NCI-H524 treated with DMSO at 0.1 percent for 48 hours (cell line): ENCODE measurements at regions not wholly inside any gene's neighbourhood (a gene's known extent, or its start where the extent isn't known, plus 50 kb on each side); places are given as distances from the start of the nearest gene placed in this dataset.

ENCODE experiments used
- DNase-seq: peaks from one replicate; lab custom pipeline; 2025; lab: John Stamatoyannopoulos, UW

DNA sequence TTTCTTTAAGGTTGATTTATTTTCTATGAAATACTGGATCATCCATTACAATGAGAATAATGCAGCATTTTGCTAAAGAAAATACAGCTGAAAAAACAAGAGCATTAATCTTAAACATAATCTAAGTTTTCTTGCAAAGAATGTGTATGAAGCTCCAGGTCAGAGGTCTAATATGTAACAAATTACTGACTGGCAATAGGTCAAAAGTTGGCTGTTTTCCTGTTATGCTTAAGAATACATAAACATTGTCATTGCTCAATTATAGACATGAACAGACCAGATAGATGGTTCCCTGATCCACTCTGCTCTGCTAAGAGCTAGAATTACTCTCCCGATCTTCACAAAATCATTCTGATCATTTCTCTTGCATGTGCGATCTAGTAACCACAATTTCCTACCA, 718.6 kb downstream of the PDHA2 start:
- no peak for DNase-seq

DNA sequence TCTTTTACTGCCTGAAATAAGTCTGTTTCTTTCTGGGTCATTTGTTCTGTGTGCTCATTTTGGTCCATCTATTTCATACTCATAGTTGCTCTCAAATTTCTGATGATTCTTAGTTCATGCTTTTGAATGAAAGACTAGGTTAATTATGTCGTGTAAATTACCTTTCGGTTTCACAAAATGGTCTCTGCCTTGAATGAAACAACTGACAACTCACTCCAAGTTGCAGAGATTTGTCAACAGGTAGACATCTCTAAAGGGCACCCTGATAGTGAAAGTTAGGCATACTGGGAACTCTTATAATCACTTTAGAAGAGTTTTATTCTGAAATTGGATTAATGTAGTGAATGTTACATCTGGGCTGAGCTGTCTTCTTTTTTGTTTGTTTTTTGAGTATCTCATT, 726.9 kb downstream of the PDHA2 start:
- DNase-seq, result no peak

DNA sequence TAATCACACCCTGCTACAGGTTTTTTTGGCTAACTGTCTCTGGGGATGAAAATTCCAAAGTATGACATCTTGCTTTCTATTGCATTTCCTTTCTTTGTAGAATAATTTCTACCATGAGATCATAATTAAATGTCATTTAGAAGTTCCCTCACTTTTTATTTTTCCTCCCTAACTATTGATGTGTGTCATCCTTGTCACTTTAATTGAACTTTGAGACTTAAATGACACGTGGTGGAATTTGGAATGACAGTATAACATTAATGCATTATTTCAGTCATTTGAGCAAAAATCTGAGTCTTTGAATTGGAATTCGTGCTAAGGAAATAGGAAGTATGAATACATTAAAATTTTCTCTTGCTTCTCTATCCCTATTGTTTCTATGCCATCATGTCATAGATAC, 745.4 kb downstream of the PDHA2 start:
- DNase-seq, result no peak

DNA sequence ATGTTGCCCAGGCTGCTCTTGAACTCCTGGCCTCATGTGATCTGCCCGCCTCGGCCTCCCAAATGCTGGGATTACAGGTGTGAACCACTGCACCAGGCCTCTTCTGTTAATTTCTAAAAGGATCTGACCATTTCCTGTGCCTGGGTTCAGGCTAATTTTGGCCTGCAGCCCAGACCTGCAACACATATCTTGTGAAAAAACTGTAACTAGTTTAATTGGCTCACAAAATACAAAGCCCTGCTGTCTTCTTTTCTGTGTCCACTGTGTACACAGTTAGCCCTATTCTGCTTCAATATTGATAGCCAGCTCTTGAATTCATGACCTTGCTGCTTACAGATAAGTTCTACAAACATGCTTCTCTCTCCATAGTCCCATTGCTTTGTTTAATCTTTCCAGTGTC, 753.5 kb downstream of the PDHA2 start:
- no peak for DNase-seq

DNA sequence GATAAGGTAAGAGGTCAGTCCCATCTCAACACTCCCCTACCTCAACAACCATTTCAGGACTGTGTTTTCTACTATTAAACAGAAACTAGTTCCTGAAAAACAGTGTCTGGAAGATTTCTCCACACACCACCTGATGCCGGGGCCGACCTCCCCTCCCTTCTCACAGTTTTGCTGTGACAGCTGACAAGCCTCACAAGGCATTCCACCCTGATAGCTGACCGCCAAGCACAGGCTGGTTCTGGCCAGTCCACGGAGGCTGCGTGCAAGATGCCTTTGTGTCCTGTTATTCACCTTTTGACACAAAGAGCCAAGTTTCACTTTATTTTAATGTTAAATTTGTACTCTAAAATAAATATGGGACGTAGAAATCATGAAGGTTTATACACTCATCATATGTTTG, 758.6 kb downstream of the PDHA2 start:
- no peak for DNase-seq

DNA sequence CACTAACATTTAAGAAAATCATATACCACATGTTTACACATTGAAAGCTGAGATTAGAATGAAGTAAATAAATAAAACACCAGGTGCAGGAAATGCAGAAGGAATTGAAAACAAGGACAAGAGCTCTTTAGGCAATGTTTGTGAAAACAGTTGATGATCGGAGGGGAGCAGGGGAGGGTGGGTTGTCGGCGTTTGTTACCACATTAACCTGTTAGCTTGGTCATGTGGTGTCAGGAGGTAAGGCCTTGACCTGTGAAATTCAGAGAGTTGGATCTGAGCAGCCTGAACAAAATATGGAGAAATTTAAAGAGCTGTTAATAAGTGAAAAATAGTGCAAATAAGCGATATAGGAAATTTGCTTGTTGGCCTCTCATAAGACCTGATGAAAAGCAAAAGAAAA, 759.9 kb downstream of the PDHA2 start:
- no peak for DNase-seq

DNA sequence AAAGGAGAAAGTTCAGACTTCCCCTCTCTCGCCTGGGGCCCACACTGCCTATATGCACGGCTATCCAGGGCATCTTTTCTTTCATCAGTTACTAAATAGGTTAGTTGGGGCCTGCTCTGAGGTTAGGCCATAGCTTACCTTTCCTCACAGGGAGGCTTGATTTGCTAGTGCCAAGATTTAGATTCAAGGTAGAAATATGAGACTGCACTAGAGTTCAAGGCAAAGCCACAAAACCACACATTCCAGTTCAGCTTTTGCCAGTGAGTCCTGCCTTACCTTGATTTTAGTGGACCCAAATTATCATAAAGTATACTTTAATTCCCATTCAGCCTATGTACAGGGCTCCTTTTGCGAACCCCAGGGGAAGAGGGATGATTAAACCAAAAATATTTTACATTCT, 762.8 kb downstream of the PDHA2 start:
- DNase-seq, result no peak

DNA sequence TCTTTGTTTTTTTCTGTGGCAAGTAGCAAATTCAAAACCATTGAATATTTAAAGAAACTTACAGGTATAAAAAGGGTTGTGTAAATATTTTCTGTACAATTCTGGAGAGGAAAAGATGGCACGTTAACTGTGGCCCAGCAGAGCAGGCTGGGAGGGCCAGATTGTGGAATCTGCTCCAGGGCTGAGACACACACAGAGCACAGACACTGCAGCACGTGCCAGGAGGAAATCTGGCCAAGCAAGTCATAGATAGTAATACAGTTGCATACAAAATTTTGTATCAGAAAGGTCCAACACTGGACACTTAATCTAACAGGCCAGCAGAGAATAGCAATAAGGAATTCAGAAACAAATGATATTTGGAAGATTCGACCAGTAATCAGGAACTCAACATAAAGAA, 763.7 kb downstream of the PDHA2 start:
- DNase-seq, result no peak

DNA sequence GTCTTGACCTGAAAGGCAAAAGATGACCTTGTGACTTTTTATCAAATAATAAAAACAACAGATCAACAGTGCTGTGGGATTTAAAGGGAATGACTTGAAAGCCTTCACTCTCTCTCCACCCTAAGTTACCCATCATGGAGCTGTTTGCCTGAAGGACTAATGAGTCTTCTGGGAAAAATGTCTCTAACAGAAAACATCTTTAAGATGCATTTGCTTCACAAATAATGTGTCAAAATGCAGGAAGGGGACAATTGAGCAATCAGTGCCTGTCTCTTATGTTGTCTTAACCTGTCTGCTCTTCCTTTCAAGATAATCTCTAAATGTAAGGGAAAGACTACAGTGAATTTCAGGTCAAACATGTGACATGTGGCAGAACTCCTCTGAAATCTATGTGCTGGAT, 766.6 kb downstream of the PDHA2 start:
- no peak for DNase-seq

DNA sequence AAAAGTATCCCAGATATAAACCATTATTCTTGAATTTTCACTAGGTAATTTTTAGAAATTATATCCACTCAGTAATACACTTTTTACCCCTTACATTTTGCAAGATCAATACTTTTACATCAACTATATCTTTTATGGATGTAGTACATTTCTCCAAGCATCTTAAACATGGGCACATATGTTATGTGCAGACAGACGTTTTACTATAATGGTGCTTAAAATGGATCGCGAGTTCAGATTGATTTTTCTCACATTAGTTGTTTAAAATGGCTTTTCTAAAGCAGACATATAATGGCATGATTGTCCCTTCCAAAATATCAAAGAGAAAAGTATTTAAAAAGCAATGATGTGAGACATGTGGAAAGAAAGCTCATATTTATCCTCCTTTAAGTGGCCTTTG, 786.1 kb downstream of the PDHA2 start:
- DNase-seq, result no peak

DNA sequence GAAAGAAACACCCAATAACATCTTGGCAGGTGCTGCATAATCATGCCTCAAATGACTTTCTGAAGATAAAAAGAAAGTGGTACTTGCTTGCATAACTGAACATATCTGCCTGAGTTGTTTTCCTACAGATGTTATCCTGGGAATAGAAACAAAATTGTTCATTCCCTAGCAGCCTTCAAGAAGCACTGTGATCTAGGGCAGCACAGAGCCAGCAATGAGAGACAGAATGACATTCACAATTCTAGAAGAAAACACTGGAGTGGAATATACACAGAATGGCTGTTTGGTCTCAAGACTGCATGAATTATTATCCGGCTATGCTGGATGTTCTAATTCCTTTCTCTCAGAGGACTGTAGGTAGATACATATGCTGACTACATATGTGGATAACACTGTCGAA, 790.9 kb downstream of the PDHA2 start:
- no peak for DNase-seq

DNA sequence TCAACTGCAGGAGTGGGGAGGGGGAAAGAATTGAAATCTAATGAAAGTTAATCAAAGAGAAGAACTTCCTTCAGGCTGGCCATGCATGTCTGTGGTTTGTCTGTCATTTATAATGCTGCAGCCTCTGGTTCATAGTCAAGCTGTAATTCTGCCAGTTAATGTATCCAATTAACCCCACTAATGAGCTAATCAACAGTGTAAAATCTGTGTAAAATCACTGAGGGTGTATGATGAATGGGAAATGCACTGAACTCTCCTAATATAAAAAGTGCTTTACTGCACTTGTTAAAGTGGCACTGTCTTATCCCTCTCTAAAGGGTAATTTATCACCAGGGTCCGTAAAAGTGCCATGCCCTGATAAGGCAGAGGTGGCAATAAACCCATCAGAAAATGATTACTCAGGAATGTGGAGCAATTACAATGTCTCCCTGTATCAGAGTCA, 798.1 kb downstream of the PDHA2 start:
- DNase-seq, result no peak

DNA sequence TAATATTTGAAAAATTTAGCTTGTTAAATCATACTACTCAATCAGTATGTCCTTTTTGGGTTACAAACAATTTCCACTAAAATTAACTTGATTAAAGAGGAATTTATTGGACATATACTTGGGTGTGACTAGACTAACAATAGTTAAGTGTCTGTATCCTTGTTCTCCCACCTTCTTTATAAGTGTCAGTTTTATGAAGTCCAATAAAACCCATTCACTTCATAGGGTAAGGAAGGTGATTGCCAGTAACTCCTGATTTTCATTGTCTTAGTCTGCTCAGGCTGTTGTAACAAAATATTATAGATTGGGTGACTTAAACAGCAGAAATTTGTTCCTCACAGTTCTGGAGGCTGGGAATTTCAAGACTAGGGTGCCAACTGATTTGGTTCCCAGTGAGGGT, 800.0 kb downstream of the PDHA2 start:
- DNase-seq, result no peak

DNA sequence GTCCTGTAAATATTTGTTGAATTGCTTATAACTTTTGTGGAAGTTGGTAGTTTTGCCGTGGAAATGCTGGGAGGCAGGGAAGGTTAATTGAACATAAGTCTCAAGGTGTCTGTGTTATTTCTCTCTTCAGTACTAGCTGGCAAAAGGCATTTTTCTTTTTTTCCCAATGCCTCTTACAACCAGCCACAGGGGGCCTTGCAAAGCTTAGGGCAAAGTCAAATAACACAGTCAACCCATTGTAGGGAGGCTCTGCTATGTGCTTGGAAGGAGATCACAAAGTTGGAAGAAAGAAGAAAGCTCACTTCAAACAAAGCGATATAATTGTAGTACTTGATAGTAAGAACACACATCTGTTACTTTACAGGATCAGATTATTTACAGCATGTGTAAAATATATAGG, 802.6 kb downstream of the PDHA2 start:
- DNase-seq, result no peak

DNA sequence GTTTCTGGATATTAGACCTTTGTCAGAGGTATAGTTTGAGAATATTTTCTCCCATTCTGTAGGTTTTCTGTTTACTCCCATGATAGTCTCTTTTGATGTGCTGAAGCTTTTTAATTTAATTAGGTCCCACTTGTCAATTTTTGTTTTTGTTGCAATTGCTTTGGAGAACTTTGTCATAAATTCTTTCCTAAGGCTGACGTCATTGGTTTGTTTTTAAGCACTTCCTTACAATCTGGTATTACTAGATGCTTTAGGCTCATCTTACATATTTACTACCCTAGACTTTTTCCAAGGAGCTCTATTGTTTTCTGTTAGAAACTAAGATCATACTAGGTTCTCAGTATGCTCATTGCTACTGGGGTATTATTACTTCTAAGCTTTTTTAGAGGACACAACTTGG, 806.3 kb downstream of the PDHA2 start:
- DNase-seq, result no peak

DNA sequence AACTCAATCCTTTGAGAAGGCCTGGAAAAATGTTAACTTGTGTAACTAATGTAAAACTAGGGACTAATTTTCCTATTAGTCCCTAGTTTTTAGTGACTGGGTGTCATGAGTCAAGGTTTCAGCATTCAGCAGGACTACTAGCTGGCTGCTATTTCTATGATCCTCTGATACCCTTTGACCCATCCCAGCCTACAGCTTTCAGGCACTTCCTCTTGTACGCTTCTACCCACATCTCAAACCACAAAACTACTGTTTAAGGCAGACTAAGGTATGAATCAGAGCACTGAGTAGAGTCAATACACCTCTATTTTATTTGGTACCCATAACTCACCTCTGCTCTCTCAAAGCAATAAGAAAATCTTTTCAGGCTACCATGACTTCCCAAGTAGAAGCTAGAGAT, 809.6 kb downstream of the PDHA2 start:
- no peak for DNase-seq

DNA sequence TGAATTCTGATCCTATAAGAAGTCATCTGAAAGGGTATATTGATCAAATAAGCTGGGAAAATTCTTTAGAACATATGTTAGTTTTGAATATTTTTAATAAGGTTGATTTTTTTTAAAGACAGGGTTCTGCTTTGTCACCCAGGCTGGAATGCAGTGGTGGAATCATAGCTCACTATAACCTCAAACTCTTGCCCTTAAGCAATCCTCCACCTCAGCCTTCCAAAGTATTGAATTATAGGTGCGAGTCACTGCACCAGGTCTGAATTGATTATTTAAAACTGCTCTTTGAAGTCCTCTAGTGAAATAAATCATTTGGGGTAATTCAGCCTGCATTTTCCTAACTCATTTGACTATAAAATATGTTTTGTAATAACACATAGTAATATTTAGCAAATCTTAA, 812.3 kb downstream of the PDHA2 start:
- DNase-seq, result no peak

DNA sequence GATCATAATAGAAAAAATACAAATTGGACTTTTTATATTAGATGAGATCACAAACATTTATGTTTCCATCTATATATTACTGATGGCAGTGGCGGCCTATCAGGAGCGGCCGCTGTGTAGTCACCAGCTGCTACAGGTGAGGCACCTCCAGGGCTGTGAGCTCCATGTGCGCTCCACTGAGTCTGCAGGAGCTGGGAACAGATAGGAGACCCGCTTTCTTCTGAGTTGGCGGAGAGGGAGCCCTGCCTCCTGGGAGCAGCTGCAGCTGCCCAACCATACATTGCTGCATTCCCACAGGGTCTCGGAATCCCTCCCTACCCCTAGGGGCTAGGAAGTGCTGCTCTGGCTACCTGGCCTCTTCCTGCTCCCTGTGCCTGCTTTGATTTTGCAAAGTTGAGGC, 812.9 kb downstream of the PDHA2 start:
- DNase-seq, result no peak

DNA sequence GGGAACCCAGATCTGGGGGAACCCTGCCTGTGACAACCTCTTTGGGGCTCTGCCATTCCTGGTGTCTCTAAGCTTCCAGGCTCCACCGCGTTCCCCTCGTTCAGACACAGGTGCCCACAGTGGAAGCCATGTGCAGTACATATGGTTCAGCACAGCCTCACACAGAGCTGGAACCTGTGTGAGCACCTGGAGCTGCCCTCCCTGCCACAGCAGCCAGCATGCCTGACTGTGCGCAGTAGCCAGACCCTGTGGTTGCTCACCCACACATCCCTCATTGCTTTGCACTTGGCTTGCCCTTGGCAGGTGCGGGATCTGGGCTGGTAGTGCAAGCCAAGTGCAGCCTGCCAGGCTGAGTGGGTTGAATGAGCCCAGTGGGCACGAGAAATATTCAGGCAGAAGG, 814.2 kb downstream of the PDHA2 start:
- DNase-seq, result no peak

DNA sequence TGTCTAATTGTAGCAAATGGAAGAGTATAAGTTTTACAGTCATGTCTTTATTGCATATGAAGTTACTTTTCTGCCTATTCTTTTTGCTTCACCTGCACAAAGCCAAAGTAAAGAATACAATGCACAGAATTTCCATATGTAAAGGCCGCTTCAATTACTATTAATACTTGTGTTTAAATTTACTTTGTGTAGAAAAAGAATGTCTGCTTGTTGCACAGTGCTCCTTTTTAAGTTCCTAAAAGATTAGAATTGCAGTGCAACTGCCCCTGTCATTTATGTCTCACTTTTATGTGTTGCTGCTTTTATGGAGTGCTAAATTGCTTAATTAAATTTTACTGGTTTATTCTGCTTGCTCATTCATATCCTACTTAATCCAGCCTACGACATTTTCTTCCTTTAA, 830.5 kb downstream of the PDHA2 start:
- no peak for DNase-seq

DNA sequence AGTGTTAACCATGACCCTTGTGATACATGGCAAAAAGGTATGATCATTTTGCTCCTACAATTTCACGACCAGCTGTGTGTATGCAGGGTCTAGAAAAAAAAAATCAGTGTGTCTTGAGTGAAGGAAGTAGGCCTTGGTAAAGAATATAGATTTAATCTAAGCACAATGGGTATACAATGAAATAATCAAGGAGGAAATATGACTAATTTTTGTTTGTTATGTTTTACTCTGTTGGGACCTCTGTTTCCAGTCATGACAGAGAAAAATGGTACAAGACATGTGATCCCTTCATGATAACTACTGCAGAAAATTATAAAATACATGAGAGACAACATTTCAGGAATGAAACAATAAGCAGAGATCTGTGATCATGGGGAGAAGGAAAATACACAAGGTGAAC, 835.5 kb downstream of the PDHA2 start:
- DNase-seq, result no peak

DNA sequence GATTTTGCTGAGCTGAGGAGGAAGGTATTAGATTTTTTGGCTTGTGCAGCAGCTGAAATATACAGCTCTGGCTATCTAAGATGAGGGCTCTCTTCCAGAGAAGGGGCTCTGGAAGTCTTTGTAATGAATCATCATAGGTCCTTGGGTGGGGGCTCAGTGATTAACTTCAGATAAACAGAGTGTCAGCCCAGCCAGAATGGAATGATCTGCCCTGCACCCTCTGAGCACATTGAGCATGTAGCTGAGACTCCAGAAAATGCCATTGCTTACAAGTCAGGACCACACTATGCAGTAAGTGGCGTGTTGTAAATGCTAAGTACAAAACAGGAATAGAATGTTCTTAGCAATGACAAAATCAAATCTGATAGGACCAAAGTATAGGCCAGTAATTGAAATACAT, 836.0 kb downstream of the PDHA2 start:
- no peak for DNase-seq

DNA sequence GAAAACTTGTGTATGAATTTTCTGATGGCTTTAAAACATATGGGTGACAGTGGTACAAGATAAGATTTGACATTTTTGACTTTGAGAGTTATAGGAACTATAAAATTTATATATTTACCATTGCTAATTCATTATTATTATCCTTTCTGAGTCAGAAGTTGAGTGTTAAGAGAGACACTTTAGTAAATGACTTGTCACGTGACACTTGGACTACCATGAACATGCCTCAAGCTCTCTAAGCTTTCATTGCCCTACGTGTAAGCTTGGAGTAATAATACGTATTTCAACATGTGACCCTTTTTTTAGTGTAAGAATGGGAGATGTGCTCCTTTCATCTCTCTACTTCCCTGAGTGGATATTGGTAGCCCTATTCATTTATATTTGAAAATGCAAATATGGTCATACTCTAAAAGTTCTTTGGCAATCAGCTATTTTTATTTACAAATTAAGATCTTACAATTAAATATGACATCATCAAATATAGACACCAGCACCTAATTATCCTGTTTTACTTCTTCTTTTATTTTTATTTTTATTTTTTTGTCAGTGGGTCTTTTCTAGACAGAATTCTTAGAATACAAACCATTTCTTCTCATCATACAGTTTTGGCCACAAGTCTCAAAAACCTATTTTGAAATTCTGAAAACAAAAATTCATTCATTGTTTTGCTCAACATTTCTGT, 837.0 kb downstream of the PDHA2 start:
- DNase-seq, result no peak

DNA sequence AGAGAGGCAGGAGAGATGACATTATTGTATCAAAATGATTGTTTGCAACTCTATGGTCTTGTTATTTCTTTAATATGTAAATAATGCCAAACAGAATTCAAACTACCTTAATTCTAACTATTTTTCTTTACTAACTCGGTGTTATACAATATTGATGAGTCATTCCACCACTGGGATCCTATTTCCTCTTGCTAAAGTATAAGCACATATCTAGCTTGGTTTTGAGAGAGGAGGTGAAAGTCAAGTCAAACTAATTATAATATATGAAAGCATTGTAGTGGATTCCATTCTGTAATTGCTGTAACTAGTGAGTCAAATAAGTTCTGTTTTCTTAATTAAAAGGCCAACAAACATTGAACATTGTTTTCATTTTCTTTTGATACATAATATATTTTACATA, 837.6 kb downstream of the PDHA2 start:
- no peak for DNase-seq

DNA sequence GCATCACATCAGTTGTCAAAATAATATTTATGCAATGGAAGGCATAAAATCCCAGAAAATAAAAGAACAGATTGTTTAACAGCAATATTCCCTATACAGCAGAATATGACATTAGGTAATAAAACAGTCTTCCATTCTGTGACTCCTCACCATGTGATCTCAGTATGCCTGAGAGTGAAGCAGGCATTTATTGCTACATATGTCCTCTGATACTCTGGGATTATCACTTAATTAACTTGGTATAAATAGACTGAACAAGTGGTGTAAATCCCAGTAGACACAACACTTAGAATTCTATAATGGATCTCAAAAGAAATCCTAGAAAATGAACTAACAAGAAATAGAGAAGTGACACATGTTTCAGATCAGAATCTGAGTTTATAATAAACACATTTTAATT, 841.3 kb downstream of the PDHA2 start:
- DNase-seq, result peak; percentile 30
